ENCODE measurements at regions not wholly inside any gene's neighbourhood (a gene's known extent, or its start where the extent isn't known, plus 50 kb on each side); places are given as distances from the start of the nearest gene placed in this dataset.

DNA sequence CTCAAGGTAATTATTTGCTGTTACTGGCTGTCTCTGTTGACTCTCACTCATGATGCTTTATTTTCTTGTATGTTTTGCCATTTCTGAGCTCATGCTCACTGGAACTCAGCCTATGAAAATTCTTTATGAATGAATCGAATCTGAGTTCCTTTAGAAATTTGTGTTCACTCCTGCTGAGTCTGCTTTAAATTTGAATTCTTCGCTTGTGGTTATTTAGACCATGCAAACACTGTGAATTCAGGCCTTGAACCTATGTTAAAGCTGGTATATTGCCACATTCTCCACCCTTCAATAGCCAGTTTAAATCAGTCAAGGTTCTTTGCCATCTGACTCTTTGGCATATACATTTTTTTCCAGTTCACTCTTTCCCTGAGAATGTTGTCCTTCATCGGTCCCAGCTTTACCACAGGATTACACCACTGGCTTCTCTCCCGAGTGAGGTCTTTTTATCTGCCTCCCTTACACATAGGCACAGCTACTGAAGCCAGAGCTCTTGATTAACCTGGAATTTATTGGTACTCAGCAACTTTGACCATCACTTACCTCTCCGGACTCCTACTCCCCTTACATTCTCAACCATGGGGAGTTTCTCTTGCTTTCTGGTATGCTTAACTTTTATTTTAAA, 400.6 kb downstream of the VPS13C start:
- TF ChIP-seq, protein P1, sequence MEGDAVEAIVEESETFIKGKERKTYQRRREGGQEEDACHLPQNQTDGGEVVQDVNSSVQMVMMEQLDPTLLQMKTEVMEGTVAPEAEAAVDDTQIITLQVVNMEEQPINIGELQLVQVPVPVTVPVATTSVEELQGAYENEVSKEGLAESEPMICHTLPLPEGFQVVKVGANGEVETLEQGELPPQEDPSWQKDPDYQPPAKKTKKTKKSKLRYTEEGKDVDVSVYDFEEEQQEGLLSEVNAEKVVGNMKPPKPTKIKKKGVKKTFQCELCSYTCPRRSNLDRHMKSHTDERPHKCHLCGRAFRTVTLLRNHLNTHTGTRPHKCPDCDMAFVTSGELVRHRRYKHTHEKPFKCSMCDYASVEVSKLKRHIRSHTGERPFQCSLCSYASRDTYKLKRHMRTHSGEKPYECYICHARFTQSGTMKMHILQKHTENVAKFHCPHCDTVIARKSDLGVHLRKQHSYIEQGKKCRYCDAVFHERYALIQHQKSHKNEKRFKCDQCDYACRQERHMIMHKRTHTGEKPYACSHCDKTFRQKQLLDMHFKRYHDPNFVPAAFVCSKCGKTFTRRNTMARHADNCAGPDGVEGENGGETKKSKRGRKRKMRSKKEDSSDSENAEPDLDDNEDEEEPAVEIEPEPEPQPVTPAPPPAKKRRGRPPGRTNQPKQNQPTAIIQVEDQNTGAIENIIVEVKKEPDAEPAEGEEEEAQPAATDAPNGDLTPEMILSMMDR (conservative IDR thresholded peaks at IDR 0.05; ENCODE audit: low read depth, low read length): no peak
- no peak for TF ChIP-seq FOS (IDR thresholded peaks at IDR 0.05; ENCODE audit: low read depth, low read length)
- TF ChIP-seq, protein P2, sequence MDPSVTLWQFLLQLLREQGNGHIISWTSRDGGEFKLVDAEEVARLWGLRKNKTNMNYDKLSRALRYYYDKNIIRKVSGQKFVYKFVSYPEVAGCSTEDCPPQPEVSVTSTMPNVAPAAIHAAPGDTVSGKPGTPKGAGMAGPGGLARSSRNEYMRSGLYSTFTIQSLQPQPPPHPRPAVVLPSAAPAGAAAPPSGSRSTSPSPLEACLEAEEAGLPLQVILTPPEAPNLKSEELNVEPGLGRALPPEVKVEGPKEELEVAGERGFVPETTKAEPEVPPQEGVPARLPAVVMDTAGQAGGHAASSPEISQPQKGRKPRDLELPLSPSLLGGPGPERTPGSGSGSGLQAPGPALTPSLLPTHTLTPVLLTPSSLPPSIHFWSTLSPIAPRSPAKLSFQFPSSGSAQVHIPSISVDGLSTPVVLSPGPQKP (IDR thresholded peaks at IDR 0.05; ENCODE audit: borderline replicate concordance, low read depth, low read length): no peak
- TF ChIP-seq BHLHE40 (IDR thresholded peaks at IDR 0.05; ENCODE audit: low read depth, low read length): no peak
- no peak for TF ChIP-seq MXI1 (IDR thresholded peaks at IDR 0.05; ENCODE audit: borderline replicate concordance, low read depth, low read length)
- TF ChIP-seq MAZ (IDR thresholded peaks at IDR 0.05; ENCODE audit: borderline replicate concordance, low read depth, low read length): no peak
- no peak for TF ChIP-seq RCOR1 (IDR thresholded peaks at IDR 0.05; ENCODE audit: insufficient replicate concordance, low read length)
- TF ChIP-seq POLR2A (IDR thresholded peaks at IDR 0.05; ENCODE audit: low read depth, low read length): no peak
- TF ChIP-seq, protein P3, sequence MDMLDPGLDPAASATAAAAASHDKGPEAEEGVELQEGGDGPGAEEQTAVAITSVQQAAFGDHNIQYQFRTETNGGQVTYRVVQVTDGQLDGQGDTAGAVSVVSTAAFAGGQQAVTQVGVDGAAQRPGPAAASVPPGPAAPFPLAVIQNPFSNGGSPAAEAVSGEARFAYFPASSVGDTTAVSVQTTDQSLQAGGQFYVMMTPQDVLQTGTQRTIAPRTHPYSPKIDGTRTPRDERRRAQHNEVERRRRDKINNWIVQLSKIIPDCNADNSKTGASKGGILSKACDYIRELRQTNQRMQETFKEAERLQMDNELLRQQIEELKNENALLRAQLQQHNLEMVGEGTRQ (IDR thresholded peaks at IDR 0.05; ENCODE audit: low read depth, low read length): no peak
- TF ChIP-seq CEBPB (IDR thresholded peaks at IDR 0.05; ENCODE audit: low read depth, low read length): no peak
- TF ChIP-seq NFE2L2 (IDR thresholded peaks at IDR 0.05; ENCODE audit: low read depth, low read length): no peak
- TF ChIP-seq MAFK (IDR thresholded peaks at IDR 0.05; ENCODE audit: low read depth, low read length): no peak
